Myocyte (in vitro differentiated cells): ENCODE measurements at regions not wholly inside any gene's neighbourhood (a gene's known extent, or its start where the extent isn't known, plus 50 kb on each side); places are given as distances from the start of the nearest gene placed in this dataset.

ENCODE experiments used
- DNase-seq: peaks from one replicate; pipeline ENCODE4 v3.0.0-alpha.2; 2012; ENCODE audit warnings: low read depth

- no peak for DNase-seq
These were observed 259.4 kb downstream of the GPD2 start for GRCh38 chr2:156695595-156695994.

- DNase-seq, result no peak
These were observed 261.7 kb downstream of the GPD2 start for GRCh38 chr2:156697906-156698305.

GRCh38 chr2:156700681-156701080, 264.5 kb downstream of the GPD2 start:
- no peak for DNase-seq

GRCh38 chr2:156702541-156702940, 266.4 kb downstream of the GPD2 start:
- DNase-seq, result no peak

- DNase-seq, result no peak
These were observed 267.5 kb downstream of the GPD2 start for GRCh38 chr2:156703642-156704041.

GRCh38 chr2:156704132-156704531, 268.0 kb downstream of the GPD2 start:
- DNase-seq, result no peak

GRCh38 chr2:156704617-156705016, 268.4 kb downstream of the GPD2 start:
- DNase-seq, result no peak

- DNase-seq, result no peak
These were observed 270.4 kb downstream of the GPD2 start for GRCh38 chr2:156706576-156706975.

GRCh38 chr2:156708051-156708450, 271.9 kb downstream of the GPD2 start:
- peak; percentile 5 for DNase-seq

GRCh38 chr2:156709091-156709490, 272.9 kb downstream of the GPD2 start:
- no peak for DNase-seq

- no peak for DNase-seq
These were observed 282.9 kb downstream of the GPD2 start for GRCh38 chr2:156719036-156719435.

GRCh38 chr2:156727867-156728266, 291.7 kb downstream of the GPD2 start:
- DNase-seq, result no peak

- no peak for DNase-seq
These were observed 292.1 kb downstream of the GPD2 start for GRCh38 chr2:156728328-156728727.

- no peak for DNase-seq
These were observed 295.3 kb downstream of the GPD2 start for GRCh38 chr2:156731506-156731905.

- DNase-seq, result no peak
These were observed 300.8 kb downstream of the GPD2 start for GRCh38 chr2:156736950-156737349.

GRCh38 chr2:156739301-156739700, 303.1 kb downstream of the GPD2 start:
- DNase-seq, result no peak

GRCh38 chr2:156745619-156746018, 309.4 kb downstream of the GPD2 start:
- no peak for DNase-seq

- DNase-seq, result peak; percentile 31
These were observed 312.0 kb downstream of the GPD2 start for GRCh38 chr2:156748221-156748620.

- no peak for DNase-seq
These were observed 315.9 kb downstream of the GPD2 start for GRCh38 chr2:156752042-156752441.

GRCh38 chr2:156753766-156754165, 317.6 kb downstream of the GPD2 start:
- no peak for DNase-seq

- DNase-seq, result no peak
These were observed 320.3 kb downstream of the GPD2 start for GRCh38 chr2:156756516-156756915.

GRCh38 chr2:156763174-156763573, 327.0 kb downstream of the GPD2 start:
- no peak for DNase-seq

GRCh38 chr2:156765043-156765442, 328.9 kb downstream of the GPD2 start:
- no peak for DNase-seq

- DNase-seq, result no peak
These were observed 329.3 kb downstream of the GPD2 start for GRCh38 chr2:156765450-156765849.
